ENCODE measurements at regions not wholly inside any gene's neighbourhood (a gene's known extent, or its start where the extent isn't known, plus 50 kb on each side); places are given as distances from the start of the nearest gene placed in this dataset.

DNA sequence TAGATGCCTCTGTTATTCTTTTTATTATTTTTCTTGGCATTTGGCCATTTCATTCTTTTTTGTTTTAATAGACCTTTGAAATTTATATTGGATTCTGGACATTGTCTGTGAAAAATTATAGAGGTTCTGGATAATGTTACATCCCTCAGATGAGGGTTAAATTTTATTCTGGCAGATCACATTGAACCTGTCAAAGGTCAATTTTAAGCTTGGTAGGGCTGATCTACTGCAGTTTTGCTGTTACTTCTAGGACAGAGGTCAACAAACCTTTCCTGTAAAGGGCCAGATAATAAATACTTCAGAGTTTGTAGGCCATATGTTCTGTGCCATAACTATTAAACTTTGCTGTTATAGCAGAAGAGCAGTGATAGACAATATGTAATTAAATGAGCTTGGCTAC is 318.9 kb upstream of the DPPA4 start:
- Histone ChIP-seq H3K4me3 (no peak overlapping the region), H3K36me3 (no peaks in the 10 kb centered on the region), H3K9me3 (replicated peaks) (peaks cover 42% of the 10 kb centered on the region), H3K27ac (replicated peaks) (no peak overlapping the region), H3K4me1 (no peaks in the 10 kb centered on the region), H3K27me3 (ENCODE audit: low read depth) (no peaks in the 10 kb centered on the region)
- TF ChIP-seq, protein P1, sequence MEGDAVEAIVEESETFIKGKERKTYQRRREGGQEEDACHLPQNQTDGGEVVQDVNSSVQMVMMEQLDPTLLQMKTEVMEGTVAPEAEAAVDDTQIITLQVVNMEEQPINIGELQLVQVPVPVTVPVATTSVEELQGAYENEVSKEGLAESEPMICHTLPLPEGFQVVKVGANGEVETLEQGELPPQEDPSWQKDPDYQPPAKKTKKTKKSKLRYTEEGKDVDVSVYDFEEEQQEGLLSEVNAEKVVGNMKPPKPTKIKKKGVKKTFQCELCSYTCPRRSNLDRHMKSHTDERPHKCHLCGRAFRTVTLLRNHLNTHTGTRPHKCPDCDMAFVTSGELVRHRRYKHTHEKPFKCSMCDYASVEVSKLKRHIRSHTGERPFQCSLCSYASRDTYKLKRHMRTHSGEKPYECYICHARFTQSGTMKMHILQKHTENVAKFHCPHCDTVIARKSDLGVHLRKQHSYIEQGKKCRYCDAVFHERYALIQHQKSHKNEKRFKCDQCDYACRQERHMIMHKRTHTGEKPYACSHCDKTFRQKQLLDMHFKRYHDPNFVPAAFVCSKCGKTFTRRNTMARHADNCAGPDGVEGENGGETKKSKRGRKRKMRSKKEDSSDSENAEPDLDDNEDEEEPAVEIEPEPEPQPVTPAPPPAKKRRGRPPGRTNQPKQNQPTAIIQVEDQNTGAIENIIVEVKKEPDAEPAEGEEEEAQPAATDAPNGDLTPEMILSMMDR (IDR thresholded peaks at IDR 0.05; ENCODE audit: borderline replicate concordance), result no peak
- intact Hi-C loops (cut with micrococcal nuclease), result no loop called here
- DNase-seq, result no peak

DNA sequence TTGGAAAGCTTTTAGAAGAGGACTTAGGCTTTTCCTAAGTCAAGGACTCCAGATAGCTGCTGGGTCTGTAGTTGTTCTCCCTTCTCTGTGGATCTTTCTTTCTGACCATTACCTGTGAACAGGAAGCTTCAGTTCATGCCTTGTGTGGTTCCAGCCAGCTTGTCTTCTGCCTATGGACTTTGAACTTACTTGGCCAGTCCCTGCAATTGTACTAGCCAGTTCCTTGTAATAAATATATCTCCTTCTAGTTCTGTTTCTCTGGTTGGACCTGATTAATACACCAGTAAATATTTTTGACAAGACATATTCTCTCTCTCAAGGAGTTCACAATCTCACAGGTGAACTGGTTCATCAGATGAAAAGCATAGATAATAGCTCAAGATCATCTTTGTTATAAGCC is 341.3 kb upstream of the DPPA4 start:
- H3K9me3 ChIP-seq (replicated peaks), result no peaks in the 10 kb centered on the region
- TF ChIP-seq, protein P1 (IDR thresholded peaks at IDR 0.05; ENCODE audit: borderline replicate concordance), result no peak
- H3K4me3 ChIP-seq, result no peak overlapping the region
- no peaks in the 10 kb centered on the region for H3K36me3 ChIP-seq
- no peak overlapping the region for H3K27ac ChIP-seq (replicated peaks)
- no peak for DNase-seq
- intact Hi-C loops (cut with micrococcal nuclease), result no loop called here
- H3K27me3 ChIP-seq (ENCODE audit: low read depth), result no peaks in the 10 kb centered on the region
- no peaks in the 10 kb centered on the region for H3K4me1 ChIP-seq

DNA sequence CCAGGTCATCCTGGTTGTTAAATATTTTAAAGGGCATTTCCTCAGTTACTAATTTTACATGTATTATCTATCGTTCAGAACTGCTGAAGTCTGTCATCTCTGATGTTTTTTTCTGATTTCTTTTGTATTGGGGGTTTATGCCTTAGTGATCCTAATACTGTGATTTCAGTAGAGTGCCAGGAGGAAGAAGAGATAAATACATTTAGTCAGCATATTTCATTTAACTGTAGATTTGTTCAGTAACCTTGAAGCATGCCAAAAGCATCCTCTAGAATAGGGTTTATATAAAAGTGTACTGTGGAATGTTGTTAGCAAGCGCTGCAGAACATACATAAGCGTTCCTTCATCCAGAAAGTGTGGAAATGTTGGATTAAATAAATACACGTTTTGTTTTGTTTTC is 342.3 kb upstream of the DPPA4 start:
- no peaks in the 10 kb centered on the region for H3K9me3 ChIP-seq (replicated peaks)

DNA sequence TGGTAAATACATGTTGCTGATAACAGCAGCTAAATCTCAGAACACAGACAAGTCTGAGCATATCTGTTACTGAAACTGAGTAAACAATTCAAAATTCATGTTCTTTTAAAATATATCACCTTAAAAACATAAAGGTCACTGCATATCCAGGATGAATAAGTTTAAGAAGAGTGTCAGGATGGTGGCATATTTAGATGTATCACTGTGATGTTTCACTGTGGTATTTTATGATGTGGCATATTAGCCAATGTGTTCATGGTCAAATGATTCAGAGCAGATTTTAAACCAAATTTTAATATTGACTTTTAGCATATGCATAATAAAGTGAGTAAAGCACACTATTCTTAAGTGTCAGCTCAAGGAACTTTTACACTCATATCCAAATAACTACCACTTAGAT is 346.4 kb upstream of the DPPA4 start:
- intact Hi-C loops (cut with micrococcal nuclease), result no loop called here
- TF ChIP-seq, protein P1 (IDR thresholded peaks at IDR 0.05; ENCODE audit: borderline replicate concordance), result no peak
- no peak overlapping the region for H3K27ac ChIP-seq (replicated peaks)

More for the DNA sequence above, 342.3 kb upstream of the DPPA4 start:
- Histone ChIP-seq H3K4me3 (no peak overlapping the region), H3K4me1 (no peaks in the 10 kb centered on the region), H3K27me3 (ENCODE audit: low read depth) (no peaks in the 10 kb centered on the region), H3K36me3 (no peaks in the 10 kb centered on the region), H3K27ac (replicated peaks) (no peak overlapping the region)
- intact Hi-C loops (cut with micrococcal nuclease), result no loop called here
- TF ChIP-seq, protein P1 (IDR thresholded peaks at IDR 0.05; ENCODE audit: borderline replicate concordance), result no peak
- DNase-seq, result no peak

DNA sequence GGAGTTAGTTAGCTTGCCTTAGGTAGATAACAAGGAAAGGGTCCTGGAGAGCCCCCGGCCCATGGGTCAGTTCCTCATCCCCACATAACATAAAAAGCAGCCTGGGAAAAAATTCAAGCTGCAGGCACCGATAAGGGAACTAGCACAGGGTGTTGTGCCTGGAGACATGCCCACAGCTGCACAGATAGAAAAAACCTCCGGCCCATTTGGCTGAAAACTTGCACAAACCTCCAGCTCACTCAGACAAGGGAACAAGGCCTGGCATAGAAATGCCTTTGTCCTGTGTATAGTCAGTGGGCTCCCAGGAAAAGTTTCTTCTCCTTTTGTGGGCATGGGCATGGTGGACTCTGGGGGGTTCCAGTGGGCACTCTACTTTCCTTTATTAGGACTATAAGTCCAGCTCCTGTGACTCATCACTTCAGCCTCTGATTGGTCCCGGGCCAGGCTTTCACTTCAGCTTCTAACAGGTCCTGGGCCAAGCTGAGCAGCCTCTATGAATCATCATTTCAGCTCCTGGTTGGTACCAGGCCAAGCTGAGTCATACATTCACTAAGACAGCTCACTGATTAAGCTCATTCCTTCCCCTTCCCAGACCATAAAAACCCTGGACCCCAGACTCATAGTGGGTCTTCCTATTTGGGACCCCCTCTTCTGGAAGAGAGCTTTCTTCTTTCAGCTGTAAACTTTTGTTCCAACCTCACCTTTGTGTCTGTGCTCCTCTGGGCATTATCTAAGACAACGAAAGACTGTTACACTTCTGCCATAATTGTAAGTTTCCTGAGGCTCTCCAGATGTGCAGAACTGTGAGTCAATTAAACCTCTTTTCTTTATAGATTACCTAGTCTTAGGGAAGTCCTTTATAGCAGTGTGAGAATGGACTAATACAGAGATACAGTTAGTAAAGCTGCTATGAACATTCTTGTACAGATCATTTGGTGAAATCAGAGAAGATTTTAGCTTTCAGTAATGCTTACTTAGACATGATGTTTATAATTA is 348.0 kb upstream of the DPPA4 start:
- peaks cover 9% of the 10 kb centered on the region for H3K9me3 ChIP-seq (replicated peaks)
- intact Hi-C loops (cut with micrococcal nuclease), result no loop called here
- H3K4me1 ChIP-seq, result no peaks in the 10 kb centered on the region
- H3K27ac ChIP-seq (replicated peaks), result peak overlapping the region; percentile 57
- no peaks in the 10 kb centered on the region for H3K36me3 ChIP-seq
- TF ChIP-seq, protein P1 (IDR thresholded peaks at IDR 0.05; ENCODE audit: borderline replicate concordance), result no peak
- no peak overlapping the region for H3K4me3 ChIP-seq
- H3K27me3 ChIP-seq (ENCODE audit: low read depth), result no peaks in the 10 kb centered on the region
- peak; percentile 60 for DNase-seq

More for the DNA sequence above, 346.4 kb upstream of the DPPA4 start:
- Histone ChIP-seq H3K27me3 (ENCODE audit: low read depth) (no peaks in the 10 kb centered on the region), H3K9me3 (replicated peaks) (no peaks in the 10 kb centered on the region), H3K36me3 (no peaks in the 10 kb centered on the region), H3K4me1 (no peaks in the 10 kb centered on the region), H3K4me3 (no peak overlapping the region)
- DNase-seq, result no peak
